HL-60 (cell line): ENCODE measurements at regions not wholly inside any gene's neighbourhood (a gene's known extent, or its start where the extent isn't known, plus 50 kb on each side); places are given as distances from the start of the nearest gene placed in this dataset.

Experiments used
- DNase-seq, 2 experiments: peaks; one replicate each; pipeline ENCODE4 v3.0.0-alpha.2; 2010 to 2020; ENCODE audit warnings: low read depth in 1 of 2, low spot score in 1 of 2
- H3K27ac ChIP-seq: fragments of 250-450 bp; sonication (Bioruptor Pico); replicated peaks from 2 replicates; pipeline ENCODE4 v1.5.1; 2020; ENCODE audit warnings: mild to moderate bottlenecking, moderate library complexity
- H3K27me3 ChIP-seq: fragments of 250-450 bp; sonication (Bioruptor Pico); 2 replicates; pipeline ENCODE4 v1.5.1; 2021; ENCODE audit warnings: mild to moderate bottlenecking, moderate library complexity; ENCODE audit not compliant: insufficient read depth, poor library complexity, severe bottlenecking
- H3K4me3 ChIP-seq: replicated peaks from 2 replicates; pipeline ENCODE4 v1.5.1; 2011; ENCODE audit warnings: mild to moderate bottlenecking, control low read depth, low read length; ENCODE audit not compliant: insufficient read depth
- GABPA ChIP-seq: IDR thresholded peaks from 2 replicates; pipeline ENCODE4 v1.6.1; 2012; ENCODE audit warnings: low read depth
- POLR2AphosphoS5 ChIP-seq: IDR thresholded peaks from 2 replicates; pipeline ENCODE4 v1.6.1; 2012; ENCODE audit warnings: low read depth
- SPI1 ChIP-seq: IDR thresholded peaks from 2 replicates; pipeline ENCODE4 v1.6.1; 2012; ENCODE audit warnings: low read depth, mild to moderate bottlenecking, borderline replicate concordance
- TF ChIP-seq, protein P1 (sequence below): IDR thresholded peaks from 2 replicates; pipeline ENCODE4 v1.6.1; 2012; ENCODE audit warnings: low read depth; ENCODE audit not compliant: insufficient replicate concordance
- TF ChIP-seq, protein P2 (sequence below): IDR thresholded peaks from one replicate; pipeline ENCODE4 v1.5.1; 2011; ENCODE audit warnings: low read length, control low read depth, inconsistent platforms; ENCODE audit not compliant: insufficient read depth

- TF ChIP-seq SPI1 (no peak), GABPA (no peak)
- no peaks in the 10 kb centered on the region for H3K27me3 ChIP-seq
Observed at GRCh38 chr4:114420069-114420468, 178.5 kb upstream of the UGT8 start.

DNA sequence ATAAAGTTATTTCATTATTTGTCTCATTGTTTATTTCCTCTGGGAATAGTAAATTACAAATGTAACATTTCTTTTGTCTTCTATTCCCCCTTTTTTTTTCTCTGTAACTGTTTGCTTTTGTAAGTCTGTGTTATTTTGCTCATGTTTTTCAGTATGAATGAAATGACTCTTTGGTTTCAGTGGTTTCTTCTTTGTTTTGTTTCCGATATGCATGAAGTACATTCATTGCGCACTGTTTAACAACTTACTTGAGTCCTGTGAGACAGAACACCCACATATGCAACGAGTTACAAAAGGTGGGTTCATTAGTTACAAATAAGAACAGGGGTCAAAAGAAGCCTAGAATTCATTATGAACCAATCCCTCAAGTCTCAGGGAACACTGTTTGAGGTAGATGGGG lies 175.0 kb upstream of the UGT8 start:
- DNase-seq: no peak
- TF ChIP-seq POLR2AphosphoS5 (no peak), SPI1 (no peak)
- TF ChIP-seq, protein P1, sequence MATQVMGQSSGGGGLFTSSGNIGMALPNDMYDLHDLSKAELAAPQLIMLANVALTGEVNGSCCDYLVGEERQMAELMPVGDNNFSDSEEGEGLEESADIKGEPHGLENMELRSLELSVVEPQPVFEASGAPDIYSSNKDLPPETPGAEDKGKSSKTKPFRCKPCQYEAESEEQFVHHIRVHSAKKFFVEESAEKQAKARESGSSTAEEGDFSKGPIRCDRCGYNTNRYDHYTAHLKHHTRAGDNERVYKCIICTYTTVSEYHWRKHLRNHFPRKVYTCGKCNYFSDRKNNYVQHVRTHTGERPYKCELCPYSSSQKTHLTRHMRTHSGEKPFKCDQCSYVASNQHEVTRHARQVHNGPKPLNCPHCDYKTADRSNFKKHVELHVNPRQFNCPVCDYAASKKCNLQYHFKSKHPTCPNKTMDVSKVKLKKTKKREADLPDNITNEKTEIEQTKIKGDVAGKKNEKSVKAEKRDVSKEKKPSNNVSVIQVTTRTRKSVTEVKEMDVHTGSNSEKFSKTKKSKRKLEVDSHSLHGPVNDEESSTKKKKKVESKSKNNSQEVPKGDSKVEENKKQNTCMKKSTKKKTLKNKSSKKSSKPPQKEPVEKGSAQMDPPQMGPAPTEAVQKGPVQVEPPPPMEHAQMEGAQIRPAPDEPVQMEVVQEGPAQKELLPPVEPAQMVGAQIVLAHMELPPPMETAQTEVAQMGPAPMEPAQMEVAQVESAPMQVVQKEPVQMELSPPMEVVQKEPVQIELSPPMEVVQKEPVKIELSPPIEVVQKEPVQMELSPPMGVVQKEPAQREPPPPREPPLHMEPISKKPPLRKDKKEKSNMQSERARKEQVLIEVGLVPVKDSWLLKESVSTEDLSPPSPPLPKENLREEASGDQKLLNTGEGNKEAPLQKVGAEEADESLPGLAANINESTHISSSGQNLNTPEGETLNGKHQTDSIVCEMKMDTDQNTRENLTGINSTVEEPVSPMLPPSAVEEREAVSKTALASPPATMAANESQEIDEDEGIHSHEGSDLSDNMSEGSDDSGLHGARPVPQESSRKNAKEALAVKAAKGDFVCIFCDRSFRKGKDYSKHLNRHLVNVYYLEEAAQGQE: no peak
- Histone ChIP-seq H3K27ac (no peak overlapping the region), H3K27me3 (no peaks in the 10 kb centered on the region), H3K4me3 (no peak overlapping the region)

More at GRCh38 chr4:114420069-114420468, 178.5 kb upstream of the UGT8 start:
- H3K4me3 ChIP-seq: no peak overlapping the region
- no peak overlapping the region for H3K27ac ChIP-seq
- DNase-seq: no peak

DNA sequence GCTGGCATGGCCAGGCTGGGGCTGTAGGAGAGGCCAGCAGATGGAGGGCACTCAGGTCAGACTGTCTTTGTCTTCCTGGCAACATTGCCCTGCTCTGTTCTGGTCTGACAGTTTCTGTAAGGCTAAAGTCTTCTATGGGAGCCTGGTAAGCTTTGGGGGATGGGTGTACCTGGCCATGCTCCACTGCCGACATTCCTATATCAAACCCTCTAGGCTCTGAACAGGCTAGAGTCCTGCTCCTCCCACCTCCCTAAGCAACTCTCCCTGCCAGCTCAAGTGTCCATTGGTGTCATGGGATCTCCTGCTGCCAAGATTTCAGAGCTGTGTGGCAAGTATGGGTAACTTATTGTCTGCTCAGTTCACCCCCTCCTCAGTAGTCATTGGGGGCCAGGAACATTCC lies 163.5 kb upstream of the UGT8 start:
- TF ChIP-seq GABPA (no peak), SPI1 (no peak), POLR2AphosphoS5 (no peak)
- TF ChIP-seq, protein P2, sequence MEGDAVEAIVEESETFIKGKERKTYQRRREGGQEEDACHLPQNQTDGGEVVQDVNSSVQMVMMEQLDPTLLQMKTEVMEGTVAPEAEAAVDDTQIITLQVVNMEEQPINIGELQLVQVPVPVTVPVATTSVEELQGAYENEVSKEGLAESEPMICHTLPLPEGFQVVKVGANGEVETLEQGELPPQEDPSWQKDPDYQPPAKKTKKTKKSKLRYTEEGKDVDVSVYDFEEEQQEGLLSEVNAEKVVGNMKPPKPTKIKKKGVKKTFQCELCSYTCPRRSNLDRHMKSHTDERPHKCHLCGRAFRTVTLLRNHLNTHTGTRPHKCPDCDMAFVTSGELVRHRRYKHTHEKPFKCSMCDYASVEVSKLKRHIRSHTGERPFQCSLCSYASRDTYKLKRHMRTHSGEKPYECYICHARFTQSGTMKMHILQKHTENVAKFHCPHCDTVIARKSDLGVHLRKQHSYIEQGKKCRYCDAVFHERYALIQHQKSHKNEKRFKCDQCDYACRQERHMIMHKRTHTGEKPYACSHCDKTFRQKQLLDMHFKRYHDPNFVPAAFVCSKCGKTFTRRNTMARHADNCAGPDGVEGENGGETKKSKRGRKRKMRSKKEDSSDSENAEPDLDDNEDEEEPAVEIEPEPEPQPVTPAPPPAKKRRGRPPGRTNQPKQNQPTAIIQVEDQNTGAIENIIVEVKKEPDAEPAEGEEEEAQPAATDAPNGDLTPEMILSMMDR: no peak
- TF ChIP-seq, protein P1: no peak
- Histone ChIP-seq H3K27me3 (no peaks in the 10 kb centered on the region), H3K4me3 (no peak overlapping the region), H3K27ac (no peak overlapping the region)
- DNase-seq: no peak

GRCh38 chr4:114442856-114443255 lies 155.8 kb upstream of the UGT8 start:
- TF ChIP-seq, protein P2: no peak
- TF ChIP-seq, protein P1: no peak
- TF ChIP-seq GABPA: no peak
- no peak for TF ChIP-seq SPI1
- no peak for TF ChIP-seq POLR2AphosphoS5
- no peak overlapping the region for H3K27ac ChIP-seq
- no peak for DNase-seq
- no peaks in the 10 kb centered on the region for H3K27me3 ChIP-seq
- H3K4me3 ChIP-seq: no peak overlapping the region
